GM18907 (cell line): ENCODE measurements at regions not wholly inside any gene's neighbourhood (a gene's known extent, or its start where the extent isn't known, plus 50 kb on each side); places are given as distances from the start of the nearest gene placed in this dataset.
"Not testable (repeated sequence)": the region's sequence is repeated elsewhere in the genome, so short reads cannot be mapped to it uniquely, and the experiment has no call there.

ENCODE experiments used
- ATAC-seq: cut with Tn5 transposase; IDR thresholded peaks from one replicate; pipeline ENCODE4 v1.9.1; 2021; ENCODE audit warnings: mild to moderate bottlenecking, moderate library complexity; ENCODE audit not compliant: unreplicated experiment

DNA sequence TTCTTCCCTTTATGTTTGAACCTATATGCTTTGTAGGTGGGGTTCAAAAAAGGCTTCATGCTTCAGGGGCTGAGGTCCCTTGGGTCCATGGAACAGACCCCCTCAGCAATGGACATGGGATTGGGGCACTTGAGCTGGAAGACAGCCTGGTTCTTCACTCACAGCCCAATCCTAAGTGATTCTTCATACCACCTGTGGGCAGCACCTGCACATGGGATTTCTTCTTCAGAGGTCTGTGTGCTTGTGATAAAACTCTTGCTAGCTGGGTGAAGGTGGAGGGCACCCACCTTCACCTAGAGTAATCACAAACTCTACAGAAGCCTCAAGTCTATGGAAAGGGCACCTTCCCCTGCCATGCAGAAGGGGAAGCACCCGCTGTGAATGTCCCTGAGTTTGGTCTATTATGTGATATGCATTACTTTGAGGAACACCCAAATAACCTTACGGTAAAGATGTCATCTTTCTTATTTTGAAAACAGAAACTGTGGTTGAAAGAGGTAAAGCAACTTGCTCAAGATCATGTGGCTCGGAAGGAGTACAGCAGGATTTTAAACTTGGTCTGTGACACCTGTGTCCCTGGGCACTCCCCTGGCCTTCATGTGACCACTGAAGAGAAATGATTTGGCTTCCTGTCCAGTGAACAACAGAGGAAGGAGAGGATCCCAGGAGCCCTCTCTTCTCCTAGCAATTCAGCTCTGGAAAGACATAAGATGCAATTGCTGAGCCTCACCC lies 469.5 kb upstream of the ZMIZ1 start:
- no peak for ATAC-seq

DNA sequence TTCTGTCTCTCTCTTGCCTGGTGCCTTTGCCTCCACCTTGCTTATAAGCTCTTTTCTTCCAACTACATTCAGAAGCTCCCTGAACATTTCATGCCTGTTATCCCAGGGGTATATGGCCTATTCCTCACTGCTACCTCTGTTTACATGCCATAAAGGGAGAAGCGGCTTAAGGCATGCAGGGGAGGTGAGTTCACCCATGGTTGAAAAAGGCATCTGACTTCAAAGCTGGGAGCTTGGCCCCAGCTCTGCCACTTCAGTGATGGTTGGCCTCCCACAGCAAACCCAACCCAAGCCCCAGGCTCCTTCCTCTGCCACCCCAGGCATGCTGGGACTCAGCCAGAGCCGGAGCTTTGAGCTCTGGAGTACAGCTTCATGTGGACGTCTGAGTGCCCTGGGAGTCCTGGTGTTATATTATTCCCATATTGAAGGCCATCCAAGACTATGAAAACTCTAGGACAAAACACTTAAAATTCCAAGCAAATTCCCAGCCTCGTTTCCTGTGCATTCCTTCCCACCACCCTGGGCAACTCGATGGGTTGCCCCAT lies 468.6 kb upstream of the ZMIZ1 start:
- no peak for ATAC-seq

DNA sequence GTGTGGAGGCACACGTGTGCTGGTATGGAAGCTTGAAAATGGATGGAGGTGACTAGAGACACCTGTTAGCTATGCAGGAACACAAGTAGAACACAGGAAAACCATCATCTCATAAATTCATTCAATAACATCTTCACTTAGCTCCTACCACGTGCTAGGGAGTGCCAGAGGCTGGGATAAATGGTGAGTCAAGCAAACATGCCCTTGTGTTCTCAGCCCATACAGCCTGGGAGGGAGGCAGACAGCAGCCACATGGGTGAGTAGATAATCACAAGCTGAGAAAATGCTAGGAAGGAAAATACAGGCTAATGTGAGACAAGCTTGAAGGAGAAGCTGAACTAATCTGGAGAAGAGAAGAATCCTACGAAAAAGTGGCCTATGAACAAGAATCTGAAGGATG lies 468.0 kb upstream of the ZMIZ1 start:
- ATAC-seq = no peak

DNA sequence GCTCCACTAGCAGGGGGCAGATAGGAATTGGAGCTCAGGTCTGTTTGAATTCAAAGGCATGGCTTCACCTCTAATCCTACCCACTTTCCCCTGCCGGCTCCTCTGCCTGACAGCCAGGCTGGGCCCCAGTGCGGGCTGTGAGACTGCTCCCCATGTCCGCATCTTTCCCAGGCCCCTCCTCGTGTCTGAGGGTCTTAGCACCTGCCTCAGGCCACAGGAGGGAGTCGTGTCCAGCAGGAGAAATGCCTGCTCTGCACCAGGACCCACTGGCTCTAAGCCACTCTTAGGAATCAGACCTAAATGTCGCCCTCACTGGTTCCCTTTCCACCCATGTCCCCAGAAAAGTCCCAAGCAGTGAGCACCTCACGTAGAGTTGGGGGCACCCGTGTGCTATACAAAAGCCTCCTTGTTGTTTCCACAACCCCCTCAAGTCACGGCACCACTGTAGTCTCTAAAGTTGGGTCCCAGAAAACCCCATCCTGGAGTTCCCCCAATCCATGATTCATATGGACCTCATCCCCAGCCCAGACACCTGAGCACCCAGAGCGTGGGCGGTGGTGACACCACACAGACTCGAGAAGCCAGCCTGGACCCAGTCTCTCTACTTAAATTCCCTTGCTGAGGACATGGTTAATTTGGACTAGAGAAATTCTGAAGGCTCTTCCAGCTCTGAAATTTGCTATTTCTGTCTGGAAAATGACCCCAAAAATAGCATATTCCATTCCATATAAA lies 466.4 kb upstream of the ZMIZ1 start:
- ATAC-seq = no peak

DNA sequence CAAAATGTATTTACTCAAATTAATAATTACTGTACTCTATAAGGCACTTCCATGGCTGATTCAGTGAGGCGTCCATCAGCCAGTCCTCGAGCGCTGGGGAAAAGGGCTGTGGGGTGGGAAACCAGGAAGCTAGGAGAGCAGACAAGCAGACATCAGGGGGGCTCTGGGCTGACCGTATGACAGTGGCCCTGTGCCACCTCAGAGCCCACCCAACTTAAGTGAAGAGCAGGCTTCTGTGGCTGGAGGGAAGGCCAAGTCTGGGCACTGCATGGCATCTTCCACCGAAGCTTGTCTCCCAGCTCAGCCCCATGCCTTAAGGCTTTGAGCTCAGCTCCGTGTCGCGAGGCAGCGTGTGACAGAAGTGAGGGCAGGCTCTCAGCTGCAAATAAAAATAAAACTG lies 464.5 kb upstream of the ZMIZ1 start:
- ATAC-seq = no peak

DNA sequence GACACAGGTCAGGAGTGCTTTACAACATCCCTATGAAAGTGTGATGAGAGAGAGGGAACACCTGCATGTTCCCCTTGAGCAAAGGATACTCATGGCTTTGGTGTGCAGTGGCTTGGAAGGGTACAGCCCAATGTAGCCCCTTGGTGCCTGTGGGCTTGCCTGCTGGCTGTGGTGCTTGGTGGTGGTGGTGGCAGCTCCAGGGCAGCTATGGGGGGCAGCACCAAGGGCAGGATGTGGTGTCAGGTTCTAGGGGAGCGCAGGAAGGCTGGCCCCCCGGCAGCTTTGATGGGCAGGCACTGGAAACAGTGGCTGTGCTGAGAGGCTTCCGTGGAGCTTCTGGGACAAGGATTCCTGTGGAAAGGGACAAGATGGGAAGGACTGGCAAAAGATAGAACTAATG lies 464.0 kb upstream of the ZMIZ1 start:
- no peak for ATAC-seq

DNA sequence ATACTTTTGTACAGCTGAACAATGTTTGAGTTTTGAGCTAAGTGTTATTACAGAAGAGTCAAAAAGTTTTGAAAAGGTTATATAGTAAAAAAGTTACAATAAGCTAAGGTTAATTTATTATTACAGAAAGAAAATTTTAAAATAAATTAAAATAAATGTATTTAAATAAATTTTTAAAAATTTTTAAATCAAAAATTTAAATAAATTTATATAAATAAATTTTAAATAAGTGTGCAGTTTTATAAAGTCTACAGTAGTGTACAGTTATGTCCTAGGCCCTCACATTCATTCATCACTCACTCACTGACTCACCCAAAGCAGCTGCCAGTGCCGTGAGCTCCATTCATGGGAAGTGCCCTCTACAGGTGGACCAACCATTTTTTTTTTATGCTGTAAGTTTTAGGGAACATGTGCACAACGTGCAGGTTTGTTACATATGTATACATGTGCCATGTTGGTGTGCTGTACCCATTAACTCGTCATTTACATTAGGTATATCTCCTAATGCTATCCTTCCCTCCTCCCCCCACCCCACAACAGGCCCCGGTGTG lies 462.9 kb upstream of the ZMIZ1 start:
- ATAC-seq = no peak

DNA sequence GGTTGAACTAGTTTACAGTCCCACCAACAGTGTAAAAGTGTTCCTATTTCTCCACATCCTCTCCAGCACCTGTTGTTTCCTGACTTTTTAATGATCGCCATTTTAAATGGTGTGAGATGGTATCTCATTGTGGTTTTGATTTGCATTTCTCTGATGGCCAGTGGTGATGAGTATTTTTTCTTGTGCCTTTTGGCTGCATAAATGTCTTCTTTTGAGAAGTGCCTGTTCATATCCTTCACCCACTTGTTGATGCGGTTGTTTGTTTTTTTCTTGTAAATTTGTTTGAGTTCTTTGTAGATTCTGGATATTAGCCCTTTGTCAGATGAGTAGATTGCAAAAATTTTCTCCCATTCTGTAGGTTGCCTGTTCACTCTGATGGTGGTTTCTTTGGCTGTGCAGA lies 462.0 kb upstream of the ZMIZ1 start:
- not testable (repeated sequence) for ATAC-seq

DNA sequence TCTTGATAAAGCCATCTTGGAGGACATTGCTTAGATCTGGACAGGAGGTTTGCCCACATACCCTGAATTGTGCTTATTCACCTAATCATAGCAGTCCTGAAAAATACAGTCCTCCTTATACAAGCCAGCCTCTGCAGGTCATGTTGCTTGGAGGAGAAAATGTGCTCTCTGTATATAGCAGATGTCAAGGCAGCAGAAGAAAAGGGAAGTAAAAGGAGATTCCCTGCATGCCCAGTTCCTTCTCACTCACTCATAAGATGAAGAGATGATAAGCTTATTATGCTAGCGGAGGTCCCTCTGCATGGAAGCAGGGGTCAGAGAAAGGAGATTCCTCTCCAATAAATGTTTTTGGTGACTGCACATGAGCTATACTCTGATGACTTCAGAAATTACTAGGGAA lies 458.8 kb upstream of the ZMIZ1 start:
- no peak for ATAC-seq

DNA sequence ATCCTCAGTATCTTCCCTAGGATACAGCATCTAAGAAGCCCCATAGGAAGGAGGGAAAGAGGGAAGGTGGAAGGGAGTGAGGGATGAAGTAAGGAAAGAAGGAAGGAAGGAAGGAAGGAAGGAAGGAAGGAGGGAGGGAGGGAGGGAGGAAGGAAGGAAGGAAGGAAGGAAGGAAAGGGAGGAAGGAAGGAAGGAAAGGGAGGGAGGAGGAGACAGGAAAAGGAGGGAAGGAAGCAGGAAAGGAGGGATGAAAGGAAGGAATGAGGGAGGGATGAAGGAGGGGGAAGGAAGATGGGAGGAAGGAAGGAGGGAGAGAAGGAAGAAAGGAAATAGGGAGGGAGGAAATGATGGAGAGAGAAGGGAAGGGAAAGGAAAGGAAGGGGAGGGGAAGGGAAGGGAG lies 455.6 kb upstream of the ZMIZ1 start:
- no peak for ATAC-seq

DNA sequence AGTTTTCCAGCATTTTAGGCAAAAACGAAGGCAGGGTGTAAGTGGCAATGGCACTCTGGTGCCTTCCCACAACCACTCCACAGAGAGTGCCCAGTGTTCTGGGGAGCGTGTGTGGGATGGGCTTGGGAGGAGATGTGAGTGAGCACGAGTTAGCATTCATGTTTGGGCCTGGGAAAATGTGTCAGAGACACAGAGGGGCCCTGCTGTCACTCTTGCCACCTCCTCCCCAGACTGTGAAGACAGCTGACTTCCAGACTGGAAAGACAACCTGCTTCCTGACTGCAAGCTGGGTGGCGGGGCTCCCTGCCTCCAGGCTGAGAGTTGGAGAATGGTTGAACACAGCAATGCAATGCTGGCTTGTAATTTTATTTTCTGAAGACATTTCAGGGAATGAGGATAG lies 454.5 kb upstream of the ZMIZ1 start:
- no peak for ATAC-seq

DNA sequence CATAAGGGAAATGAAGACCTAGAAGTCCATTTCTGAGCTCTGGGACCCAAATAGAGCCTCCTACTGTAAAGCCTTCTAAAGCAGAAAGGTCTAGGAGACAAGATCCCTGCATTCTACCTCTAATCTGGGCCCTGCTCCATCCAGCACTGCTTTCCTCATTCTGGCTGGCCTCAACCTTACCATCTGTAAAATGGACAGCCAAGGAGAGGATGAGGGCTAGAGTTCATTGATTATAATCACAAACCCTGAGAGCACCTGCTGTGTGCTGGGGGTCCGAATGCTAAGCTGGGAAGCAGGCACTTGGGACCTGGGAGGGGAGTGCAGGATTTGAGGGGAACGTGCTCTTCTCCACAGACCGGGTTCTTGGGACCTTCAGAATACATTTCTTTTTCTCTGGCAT lies 454.0 kb upstream of the ZMIZ1 start:
- ATAC-seq = no peak

DNA sequence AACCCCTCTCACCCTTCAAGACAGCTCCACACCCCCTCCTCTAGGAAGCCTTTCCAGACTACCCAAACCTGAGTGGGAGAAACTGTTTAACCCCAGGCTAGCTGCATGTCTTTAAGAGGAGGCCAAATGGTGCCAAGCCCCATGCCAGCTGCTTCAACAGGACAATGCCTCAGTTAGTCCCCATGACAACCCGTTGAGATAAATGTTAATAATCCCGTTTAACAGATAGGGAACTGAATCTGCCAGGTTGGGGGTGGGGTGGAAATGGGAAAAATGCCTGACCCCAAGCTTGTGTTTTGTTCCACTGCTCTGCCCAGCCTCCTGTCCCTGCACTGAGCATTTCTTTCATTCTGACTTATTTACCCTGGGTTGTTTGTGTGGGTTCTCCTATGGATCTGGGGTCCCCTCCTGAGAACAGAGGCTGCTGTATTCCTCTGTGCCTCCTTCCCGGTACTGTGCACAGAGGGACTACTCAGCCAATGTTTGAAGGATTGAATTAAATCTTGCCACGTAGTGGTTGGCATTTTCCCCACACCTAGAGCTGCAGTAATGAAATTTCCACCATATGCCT lies 452.6 kb upstream of the ZMIZ1 start:
- ATAC-seq = no peak

DNA sequence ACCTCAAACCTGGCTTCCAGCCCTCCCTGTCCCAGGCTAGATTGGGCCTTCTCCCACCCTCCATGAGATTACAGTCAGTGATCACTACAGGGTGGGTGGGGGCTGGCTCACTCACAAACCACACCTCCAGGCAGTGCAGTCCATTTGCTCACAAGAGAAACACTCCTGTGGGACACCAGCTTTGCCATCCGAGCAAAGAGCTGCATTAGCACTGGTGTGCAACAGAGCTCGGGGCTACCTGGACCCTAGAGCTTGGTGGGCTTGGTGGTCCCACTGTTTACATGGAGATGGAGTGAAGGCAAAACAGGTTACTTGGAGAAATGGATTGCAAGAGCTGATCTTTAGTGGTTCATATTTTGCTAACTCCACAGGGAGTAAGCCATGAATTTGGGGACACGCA lies 451.7 kb upstream of the ZMIZ1 start:
- ATAC-seq = no peak

DNA sequence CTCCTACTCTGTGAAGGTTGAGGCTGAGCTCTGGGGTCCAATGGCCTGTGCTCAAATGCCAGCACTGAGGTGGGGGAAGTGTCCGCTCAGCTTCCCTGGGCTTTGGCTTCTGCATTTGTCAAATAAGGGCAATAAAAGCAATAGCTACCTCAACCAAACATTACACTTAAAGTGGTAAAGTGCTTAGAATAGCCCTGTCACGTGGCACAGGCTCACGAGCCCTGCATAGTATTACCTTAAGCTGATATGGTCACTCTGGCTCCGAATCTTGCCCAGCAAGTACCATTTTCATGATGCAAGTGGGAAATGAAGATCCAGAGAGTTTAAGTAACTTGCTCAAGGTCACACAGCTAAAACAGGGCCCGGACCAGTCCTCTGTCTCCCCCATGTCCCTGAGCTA lies 451.1 kb upstream of the ZMIZ1 start:
- ATAC-seq = no peak

DNA sequence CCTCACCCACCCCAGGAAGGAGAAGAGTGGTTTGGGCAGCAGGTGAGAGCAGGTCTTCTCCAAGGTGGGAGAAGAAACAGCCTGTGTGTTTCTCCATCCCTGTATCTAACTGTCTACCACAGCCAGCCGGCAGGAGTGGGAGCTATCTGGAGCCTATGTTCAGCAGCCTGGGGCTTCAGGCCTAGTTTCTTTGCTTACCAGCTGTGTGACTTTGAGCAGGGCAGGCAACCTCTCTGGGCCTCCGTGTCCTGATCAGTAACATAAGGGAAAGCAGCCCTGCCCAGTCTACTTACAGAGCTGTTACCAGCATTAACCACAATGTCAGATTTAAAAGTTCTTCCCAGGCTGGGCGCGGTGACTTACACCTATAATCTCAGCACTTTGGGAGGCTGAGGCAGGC lies 450.7 kb upstream of the ZMIZ1 start:
- no peak for ATAC-seq

DNA sequence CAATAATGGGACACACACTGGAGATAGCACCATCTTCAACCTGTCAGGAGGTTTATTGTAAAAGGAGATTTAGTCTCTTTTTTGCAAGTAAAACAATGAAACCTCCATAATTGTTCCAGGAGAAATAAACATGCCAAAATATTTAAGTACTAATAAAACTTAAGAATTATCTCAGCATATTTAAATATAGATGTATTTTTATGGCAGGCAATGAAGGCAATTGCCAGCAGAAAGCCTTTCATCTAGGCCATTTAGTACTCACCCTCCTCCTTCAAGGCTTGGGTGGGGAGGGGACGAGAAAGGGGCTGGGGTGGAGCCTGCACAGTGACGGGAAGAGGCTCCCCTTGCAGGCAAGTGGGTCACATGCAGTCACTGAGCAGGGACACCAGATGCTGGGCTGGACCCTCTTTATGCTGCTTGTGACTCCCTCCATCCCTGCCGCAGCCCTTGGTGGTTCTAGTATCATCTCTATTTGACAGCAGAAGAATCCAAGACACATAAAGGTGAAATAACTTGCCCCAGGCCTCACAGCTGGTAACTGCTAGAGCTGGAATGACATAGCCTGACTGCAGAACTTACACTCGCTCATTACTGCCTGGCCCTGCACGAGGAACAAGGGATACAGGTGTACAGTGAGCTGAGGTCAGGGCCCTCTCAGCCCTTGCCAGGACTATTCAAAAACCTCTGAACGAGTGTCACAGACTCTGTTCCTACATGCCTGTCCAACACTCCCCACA lies 449.5 kb upstream of the ZMIZ1 start:
- no peak for ATAC-seq

DNA sequence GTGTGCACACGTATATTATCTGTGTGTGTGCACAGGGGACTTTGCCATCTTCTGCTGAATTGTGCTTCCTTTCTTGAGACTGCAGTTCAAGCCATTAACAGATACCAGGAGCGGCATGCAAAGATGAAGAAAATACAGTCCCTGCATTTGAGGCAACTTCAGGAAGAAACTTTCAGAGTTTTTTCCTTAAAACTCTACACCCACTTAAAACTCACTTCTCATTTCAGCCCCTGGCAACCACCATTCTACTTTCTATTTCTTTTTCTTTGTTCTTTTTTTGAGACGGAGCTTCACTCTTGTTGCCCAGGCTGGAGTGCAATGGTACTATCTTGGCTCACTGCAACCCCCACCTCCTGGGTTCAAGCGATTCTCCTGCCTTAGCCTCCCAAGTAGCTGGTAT lies 448.9 kb upstream of the ZMIZ1 start:
- ATAC-seq = no peak

DNA sequence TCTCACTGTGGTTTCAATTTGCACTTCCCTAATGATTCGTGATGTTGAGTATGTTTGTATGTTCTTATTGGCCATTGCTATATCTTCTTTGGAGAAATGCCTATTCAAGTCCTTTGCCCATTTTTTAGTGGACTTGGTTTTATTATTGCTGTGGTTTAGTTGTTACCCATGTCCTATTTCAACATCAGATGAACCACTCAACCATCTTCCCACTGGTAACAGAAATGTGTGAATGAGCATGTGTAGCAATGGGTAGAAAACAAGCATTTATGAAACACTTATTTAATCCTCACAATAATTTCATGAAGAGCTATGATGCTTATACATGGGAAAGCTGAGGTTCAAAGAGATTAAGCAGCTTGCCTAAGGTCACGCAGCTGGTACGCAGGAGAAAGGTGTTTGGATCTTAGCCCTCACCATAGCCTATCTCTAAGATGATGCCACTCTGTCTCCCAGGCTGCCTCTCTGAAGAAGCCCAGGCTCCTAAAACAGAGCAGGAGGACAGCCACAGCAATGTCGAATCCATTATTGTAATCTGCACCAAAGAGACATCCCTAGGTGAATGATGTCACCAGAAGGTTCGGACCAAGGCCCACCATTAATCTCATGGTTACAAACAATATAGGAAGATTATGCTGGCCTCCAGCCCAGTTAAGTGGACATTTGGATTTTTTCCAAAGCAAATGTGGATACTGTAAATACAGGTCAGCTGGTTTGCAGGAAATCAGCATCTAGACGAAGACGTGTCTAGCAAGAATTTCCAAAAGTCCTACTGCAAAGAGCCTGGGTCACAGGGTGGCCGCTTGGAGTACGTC lies 447.6 kb upstream of the ZMIZ1 start:
- ATAC-seq = no peak

DNA sequence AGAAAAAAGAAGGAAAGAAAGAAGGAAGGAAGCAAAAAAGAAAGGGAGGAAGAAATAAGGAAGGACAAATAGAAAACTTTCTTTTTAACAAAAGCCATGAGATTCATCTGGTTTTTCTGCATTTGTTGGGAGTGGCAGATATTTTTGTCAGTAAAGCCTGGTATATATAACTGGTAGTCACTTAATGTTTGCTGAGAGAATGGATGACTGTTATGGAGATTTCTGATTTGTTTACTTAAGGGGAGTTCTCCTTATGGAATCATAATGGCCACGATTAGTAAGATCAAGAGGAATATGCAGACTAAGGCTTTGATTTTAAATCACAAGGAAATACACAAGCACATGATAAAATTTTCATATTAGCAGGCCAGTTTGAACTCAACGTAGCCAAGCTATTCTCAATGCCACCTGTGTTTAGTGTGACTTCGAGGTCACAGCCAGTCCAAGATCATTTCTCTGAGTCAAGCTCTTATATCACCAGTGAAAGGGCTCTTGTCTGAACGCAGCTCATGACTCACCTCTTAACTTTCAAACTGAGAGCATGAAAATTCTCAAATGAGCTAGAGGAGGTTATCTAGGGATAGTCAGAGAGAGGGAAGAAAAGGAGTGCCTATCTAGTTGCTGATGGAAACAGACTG lies 445.1 kb upstream of the ZMIZ1 start:
- no peak for ATAC-seq
